Lung microvascular endothelial cell (primary cell): ENCODE measurements at regions not wholly inside any gene's neighbourhood (a gene's known extent, or its start where the extent isn't known, plus 50 kb on each side); places are given as distances from the start of the nearest gene placed in this dataset.

ENCODE experiments used
- DNase-seq, 2 donors: peaks; one replicate each; pipeline versions ENCODE4 v3.0.0 to v3.0.0-alpha.2; 2010; ENCODE audit warnings: low read depth in 2 of 2

GRCh38 chr2:71872466-71873051, 275.1 kb downstream of the CYP26B1 start:
- DNase-seq = no peak

GRCh38 chr2:71865391-71865965, 282.2 kb downstream of the CYP26B1 start:
- DNase-seq = no peak

DNA sequence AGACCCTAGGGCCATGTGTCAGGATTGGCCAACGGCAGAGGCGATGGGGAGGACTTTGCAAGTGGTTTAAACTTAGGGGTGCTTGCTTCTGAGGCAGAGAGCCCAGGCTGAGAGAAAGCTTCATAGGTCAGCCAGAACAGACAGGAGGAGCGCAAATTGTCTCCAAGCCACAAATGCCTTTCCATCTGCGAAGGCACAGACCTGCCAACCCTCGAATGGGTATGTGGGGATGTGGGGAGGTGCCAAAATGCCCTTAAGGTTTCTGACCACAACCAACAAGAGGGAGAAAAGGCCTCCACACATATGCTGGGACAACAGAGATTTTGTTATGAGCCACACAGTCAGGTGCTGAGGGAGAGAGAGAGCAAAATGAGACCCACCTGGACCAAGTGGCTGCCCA, 283.6 kb downstream of the CYP26B1 start:
- DNase-seq = no peak

DNA sequence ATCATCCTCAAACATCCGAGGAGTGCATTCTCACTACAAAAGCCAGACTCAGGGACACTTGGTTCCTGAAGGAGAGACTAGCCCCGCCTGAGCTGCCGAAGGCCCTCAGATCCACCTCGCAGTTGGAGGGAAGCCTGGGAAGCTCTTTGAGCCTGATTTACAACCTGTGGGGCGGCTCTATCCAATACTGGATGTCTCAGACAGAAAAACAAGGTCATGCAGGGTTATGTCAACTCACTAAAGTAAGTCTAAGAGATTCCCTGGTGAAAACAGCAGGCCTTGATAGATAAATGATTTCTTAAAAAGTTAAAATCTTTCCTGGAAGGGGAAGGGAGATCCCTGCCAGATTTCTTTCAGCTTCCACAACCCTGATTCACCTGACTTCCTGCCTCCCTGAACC, 284.3 kb downstream of the CYP26B1 start:
- no peak for DNase-seq

DNA sequence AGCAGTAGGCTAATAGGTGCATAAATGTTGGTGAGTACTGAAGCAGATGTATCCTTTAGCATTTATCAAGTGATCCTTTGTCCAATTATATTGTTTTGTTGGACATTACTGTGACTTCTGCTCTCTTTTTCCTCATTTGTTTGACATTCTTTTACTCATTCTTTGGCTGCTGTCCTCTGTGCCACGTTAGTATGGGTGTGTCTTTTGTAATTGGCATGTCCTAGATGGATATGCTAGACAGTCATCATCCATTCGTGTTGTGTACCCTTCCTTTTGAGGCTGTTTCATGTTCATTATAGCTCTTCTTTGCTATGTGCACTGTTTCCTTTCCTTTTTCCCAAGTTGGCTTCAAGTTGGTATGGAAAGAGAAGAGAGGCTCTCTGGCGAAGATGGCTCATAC, 284.7 kb downstream of the CYP26B1 start:
- no peak for DNase-seq

- no peak for DNase-seq
These were observed 286.2 kb downstream of the CYP26B1 start for GRCh38 chr2:71861186-71862160.

GRCh38 chr2:71860381-71860926, 287.2 kb downstream of the CYP26B1 start:
- DNase-seq = no peak

DNA sequence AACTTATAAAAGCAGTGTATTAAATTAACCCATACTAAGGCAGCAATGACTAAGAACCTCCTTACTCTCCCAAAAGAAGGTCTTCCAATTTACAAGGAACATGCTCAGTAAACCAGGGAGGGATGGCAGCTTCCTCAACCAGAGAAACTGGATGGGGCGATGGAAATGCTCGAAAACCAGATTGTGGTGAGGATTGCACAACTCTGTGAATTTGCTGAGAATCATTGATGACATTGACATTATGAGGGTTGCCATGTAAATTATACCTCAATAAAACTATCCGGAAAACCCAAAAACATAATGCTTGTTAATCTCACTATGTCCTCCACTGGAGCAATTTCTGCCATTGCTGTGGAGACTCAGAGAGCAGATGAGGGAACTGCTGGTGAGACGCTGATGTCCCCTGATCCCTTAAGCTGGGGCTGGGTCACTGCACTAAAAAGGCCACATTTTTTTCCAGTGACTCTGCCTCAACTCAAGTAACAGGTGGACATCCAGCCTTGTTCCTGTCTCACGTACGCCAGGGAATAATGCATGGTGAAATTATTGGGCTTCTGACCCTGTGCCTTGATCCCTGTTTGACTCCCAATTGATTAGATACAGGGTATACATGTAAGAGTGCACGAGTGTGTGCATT, 288.3 kb downstream of the CYP26B1 start:
- no peak for DNase-seq

DNA sequence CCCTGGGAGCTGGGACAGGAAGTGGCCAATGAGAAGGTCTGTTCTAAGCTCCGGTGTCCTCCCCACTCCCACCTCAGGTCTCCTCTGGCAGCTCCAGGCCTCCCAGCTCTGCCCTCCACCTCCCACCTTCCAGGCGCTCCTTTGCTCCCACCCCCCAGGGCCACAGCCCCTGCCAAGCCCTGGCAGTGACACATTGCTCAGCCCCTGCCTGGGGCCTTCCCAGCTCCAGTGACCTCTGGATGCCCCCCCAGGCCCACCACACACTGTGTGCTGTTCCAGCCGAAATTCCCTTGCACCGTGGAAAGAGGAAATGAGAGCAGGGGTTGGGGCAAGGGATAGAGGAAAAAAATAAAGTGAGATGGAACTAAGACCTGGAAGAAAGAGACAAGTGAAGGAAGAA, 289.6 kb downstream of the CYP26B1 start:
- DNase-seq = no peak

DNA sequence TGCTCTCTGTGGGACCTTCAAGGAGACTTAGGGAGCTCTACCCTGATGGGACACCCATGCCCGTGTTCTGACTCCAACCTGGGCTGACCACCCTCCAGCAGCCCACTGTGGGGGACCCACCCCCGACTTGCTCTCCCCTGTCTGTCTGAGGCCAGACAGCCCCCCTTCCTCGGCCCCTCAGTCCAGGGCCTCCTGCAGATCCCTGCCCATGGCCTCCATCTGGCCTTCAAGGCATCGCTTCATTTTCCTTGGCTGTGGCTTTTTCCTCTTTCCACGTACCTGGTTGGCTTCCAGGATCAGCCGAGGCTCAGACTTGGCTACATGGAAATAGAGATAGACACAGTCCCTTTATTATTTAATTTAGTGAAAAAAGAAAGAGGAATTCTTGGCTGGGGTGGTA, 290.0 kb downstream of the CYP26B1 start:
- no peak for DNase-seq

DNA sequence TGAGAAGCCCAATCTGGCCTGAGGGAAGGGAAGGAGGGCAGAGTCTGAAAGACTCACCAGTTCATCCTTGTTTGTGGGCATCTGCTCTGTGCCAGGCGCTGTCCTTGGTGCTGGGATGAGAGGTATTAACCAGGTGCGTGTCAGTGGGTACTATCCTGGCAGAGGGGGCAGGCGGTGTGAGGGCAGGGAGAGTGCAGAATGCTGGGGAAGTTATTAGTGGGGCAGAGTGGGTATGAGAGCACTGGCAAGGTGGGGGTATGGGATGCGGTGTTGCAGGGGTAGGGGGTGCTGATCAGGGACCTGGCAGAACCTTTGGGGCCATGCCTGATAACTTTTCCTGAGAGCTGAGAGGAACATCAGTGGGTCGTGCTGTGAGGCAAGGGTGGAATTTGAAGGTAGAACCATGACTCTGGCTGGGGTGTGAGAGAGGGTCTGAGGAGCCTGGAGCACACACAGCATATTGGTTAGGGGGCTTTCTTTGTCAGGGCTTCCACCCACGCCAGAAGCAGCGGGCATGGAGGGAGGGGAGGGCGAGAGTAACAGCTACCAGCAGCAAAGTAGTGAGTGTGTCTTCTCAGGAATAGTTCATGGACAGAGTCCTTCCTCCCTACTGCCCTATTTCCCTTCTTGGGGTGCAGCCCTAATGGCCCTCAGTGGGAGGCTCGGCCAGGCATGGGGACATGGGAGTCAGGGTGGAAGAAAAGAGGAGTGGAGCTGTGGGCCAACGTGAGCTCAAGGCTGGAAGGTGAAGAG, 290.7 kb downstream of the CYP26B1 start:
- peak; percentile 31 to 36 for DNase-seq

GRCh38 chr2:71853858-71854257, 293.8 kb downstream of the CYP26B1 start:
- no peak for DNase-seq

DNA sequence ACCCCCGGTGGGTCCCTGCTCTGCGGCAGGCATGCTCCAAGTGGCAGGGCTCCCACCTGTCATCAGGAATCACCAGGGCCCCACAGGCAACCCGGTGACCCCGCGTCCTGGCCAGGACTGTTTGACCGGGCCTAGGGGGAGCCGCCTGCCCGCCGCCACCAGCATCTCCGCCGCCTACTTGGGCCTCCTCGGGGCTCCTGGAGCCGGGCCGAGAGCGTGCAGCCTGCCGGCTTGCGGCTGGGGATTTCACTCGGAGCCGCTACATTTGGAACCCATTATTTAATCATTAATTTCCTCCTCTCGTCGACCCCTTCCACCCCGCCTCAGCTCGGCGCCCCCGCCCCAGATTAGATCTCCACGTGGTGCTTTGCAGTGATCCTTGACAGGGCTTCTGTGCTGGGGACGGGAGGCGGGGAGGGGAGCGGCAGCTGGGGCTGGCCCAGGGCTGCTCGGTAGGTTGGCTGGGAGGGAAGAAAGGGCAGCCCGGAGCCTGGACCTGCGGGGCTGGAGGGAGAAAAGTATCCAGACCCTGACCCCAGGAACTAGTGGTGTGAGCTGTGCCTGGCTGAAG, 295.4 kb downstream of the CYP26B1 start:
- DNase-seq = no peak

DNA sequence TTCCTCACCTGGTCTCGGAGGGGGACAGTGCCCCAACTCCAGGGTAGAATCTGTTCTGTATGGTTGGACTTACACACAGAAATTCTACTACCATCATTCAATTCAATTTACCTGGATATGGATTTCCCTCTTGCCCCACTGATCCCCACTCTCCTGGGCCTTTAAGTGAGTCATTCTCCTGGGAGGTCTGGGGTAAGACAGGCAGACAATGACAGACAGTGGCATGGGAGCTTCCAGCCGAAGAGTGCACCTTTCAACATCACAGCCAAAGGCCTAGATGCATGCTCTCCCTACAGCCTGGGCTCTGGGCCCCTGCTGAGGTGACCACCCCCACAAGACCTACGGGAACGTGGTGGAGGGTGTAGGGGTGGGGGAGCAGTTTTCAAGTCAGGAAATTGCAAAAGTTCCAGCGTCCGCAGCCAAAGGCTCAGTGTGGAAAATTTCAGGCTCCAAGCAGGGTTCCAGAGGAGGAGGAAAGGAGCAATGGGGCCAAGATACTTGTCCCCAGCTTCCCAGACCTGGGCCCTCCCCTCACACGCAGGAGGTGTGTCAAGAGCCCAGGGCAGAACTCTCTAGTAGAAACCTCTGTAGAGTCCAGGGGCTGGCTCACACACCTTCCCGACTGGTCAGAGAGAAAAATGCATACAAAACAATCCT, 296.4 kb downstream of the CYP26B1 start:
- no peak for DNase-seq

- DNase-seq = no peak
These were observed 297.3 kb downstream of the CYP26B1 start for GRCh38 chr2:71850306-71850801.

GRCh38 chr2:71849607-71850305, 297.9 kb downstream of the CYP26B1 start:
- DNase-seq = no peak

GRCh38 chr2:71849111-71849510, 298.6 kb downstream of the CYP26B1 start:
- DNase-seq = no peak

DNA sequence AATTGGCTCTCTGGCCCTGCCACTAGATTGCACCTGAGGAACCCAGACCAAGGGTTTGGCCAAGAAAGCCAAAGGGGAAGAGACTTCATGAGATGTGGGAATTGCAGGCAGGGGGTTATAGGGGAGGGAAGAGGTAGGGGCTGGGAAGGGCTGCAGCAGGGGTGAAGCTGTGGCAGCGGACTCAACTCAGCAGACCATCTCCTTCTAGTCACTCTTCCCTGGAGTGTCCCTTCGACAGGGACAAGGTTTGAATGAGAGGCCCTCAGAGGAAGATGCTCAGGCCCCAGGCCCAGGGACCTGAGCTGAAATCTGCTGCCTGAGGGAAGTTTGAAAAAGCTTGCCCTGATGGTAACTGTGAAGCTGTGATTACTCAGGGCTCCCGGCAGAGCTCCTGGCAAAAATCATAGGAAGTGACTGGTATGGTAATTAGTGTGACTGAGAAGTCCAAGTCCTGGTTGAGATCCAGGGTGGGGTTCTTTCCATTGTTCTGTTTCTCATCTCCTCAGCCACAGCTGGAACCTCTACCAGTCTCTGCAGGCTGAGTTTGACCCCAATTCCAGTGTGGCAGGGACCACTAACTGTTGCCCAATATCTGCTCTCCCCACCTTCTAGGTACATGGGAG, 300.9 kb downstream of the CYP26B1 start:
- DNase-seq = peak in 1 of 2 donors; percentile 80

- DNase-seq = no peak
These were observed 301.6 kb downstream of the CYP26B1 start for GRCh38 chr2:71846072-71846471.
